ENCODE measurements at regions not wholly inside any gene's neighbourhood (a gene's known extent, or its start where the extent isn't known, plus 50 kb on each side); places are given as distances from the start of the nearest gene placed in this dataset.

DNA sequence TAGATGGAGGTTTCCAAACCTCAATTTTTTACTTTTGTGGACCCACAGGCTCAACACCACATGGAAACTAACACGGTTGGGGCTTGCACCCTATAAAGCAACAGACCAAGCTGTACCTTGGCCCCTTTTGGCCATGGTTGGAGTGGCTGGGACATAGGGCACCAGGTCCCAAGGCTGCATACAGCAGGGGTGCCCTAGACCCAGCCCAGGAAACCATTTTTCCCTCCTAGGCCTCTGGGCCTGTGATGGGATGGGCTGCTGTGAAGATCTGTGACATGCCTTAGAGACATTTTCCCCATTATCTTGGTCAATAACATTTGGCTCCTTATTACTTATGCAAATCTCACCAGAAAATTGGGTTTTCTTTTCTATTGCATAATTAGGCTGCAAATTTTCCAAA lies 337.0 kb upstream of the CADM2 start:
- Histone ChIP-seq H3K4me2 (no peak overlapping the region), H3K27ac (no peak overlapping the region), H3K9me3 (no peaks in the 10 kb centered on the region), H3K4me1 (no peaks in the 10 kb centered on the region), H3K4me3 (no peak overlapping the region)
- DNase-seq (ENCODE audit: low read depth in 1 of 2, low spot score in 1 of 2) (no peak), FAIRE-seq (no peak), ATAC-seq (no peak)
- no peak for TF ChIP-seq CBX2 (IDR thresholded peaks at IDR 0.05; ENCODE audit: borderline replicate concordance, low read depth)
- TF ChIP-seq, protein P1, sequence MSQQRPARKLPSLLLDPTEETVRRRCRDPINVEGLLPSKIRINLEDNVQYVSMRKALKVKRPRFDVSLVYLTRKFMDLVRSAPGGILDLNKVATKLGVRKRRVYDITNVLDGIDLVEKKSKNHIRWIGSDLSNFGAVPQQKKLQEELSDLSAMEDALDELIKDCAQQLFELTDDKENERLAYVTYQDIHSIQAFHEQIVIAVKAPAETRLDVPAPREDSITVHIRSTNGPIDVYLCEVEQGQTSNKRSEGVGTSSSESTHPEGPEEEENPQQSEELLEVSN (IDR thresholded peaks at IDR 0.05; ENCODE audit: borderline replicate concordance, low read depth): no peak
- no peak for TF ChIP-seq FOXS1 (CRISPR knock-in tag; IDR thresholded peaks at IDR 0.05)
- TF ChIP-seq ELK1 (IDR thresholded peaks at IDR 0.05; ENCODE audit: low read depth, low read length): no peak
- TF ChIP-seq EP300 (IDR thresholded peaks at IDR 0.05): no peak
- no peak for TF ChIP-seq ZNF302 (CRISPR knock-in tag; IDR thresholded peaks at IDR 0.05)
- TF ChIP-seq FOSB (CRISPR knock-in tag; IDR thresholded peaks at IDR 0.05): no peak
- no peak for TF ChIP-seq BHLHE40 (IDR thresholded peaks at IDR 0.05; ENCODE audit: low read depth, low read length)
- TF ChIP-seq EHMT2 (IDR thresholded peaks at IDR 0.05; ENCODE audit: low read depth): no peak
- ChIA-PET CTCF (no interaction called here), POLR2A (no interaction called here)
- 18% methylated on average over 1 of the region's 1 CpG for WGBS (ENCODE audit: missing lambda C conversion rate)

- H3K27ac ChIP-seq: no peak overlapping the region
- H3K4me3 ChIP-seq: no peak overlapping the region
- FAIRE-seq: no peak
- no peak for DNase-seq (ENCODE audit: low read depth in 1 of 2, low spot score in 1 of 2)
- H3K9me3 ChIP-seq: no peaks in the 10 kb centered on the region
- H3K4me2 ChIP-seq: no peak overlapping the region
- TF ChIP-seq FOSL2 (IDR thresholded peaks at IDR 0.05): no peak
- TF ChIP-seq FOSL2 (CRISPR knock-in tag; IDR thresholded peaks at IDR 0.05): no peak
- TF ChIP-seq POLR2A (IDR thresholded peaks at IDR 0.05; ENCODE audit: low read length): no peak
- TF ChIP-seq CBX8 (IDR thresholded peaks at IDR 0.05): no peak
- WGBS (ENCODE audit: missing lambda C conversion rate): 17% methylated on average over 1 of the region's 1 CpG
- no peaks in the 10 kb centered on the region for H3K4me1 ChIP-seq
- POLR2A ChIA-PET: no interaction called here
- no peak for ATAC-seq
- CTCF ChIA-PET: no interaction called here
Measured at GRCh38 chr3:84634668-84635067, 324.1 kb upstream of the CADM2 start.

GRCh38 chr3:84637272-84637671 lies 321.5 kb upstream of the CADM2 start:
- 8% methylated on average over 3 of the region's 3 CpGs for WGBS (ENCODE audit: missing lambda C conversion rate)
- CTCF ChIA-PET: no interaction called here
- POLR2A ChIA-PET: no interaction called here
- H3K27ac ChIP-seq: no peak overlapping the region
- H3K4me1 ChIP-seq: no peaks in the 10 kb centered on the region
- ATAC-seq (no peak), DNase-seq (ENCODE audit: low read depth in 1 of 2, low spot score in 1 of 2) (no peak), FAIRE-seq (no peak)
- H3K4me2 ChIP-seq: no peak overlapping the region
- no peak overlapping the region for H3K4me3 ChIP-seq
- TF ChIP-seq ZFP36 (IDR thresholded peaks at IDR 0.05; ENCODE audit: borderline replicate concordance, partially characterized antibody): no peak
- TF ChIP-seq KDM5A (IDR thresholded peaks at IDR 0.05): no peak
- TF ChIP-seq BHLHE40 (IDR thresholded peaks at IDR 0.05; ENCODE audit: low read depth, low read length): no peak
- TF ChIP-seq CBX2 (IDR thresholded peaks at IDR 0.05; ENCODE audit: borderline replicate concordance, low read depth): no peak
- TF ChIP-seq HOXB13 (CRISPR knock-in tag; IDR thresholded peaks at IDR 0.05; ENCODE audit: low read depth): no peak
- no peak for TF ChIP-seq ZNF302 (CRISPR knock-in tag; IDR thresholded peaks at IDR 0.05)
- no peak for TF ChIP-seq CHD2 (IDR thresholded peaks at IDR 0.05; ENCODE audit: low read length, partially characterized antibody)
- no peak for TF ChIP-seq NPAS2 (CRISPR knock-in tag; IDR thresholded peaks at IDR 0.05; ENCODE audit: borderline replicate concordance)
- TF ChIP-seq POLR2A (IDR thresholded peaks at IDR 0.05; ENCODE audit: low read length): no peak
- TF ChIP-seq RARB (CRISPR knock-in tag; IDR thresholded peaks at IDR 0.05): no peak
- no peak for TF ChIP-seq HES2 (IDR thresholded peaks at IDR 0.05)
- TF ChIP-seq EHF (CRISPR knock-in tag; IDR thresholded peaks at IDR 0.05): no peak
- no peak for TF ChIP-seq EP300 (IDR thresholded peaks at IDR 0.05)
- TF ChIP-seq RNF2 (IDR thresholded peaks at IDR 0.05; ENCODE audit: borderline replicate concordance, low read depth): no peak
- no peak for TF ChIP-seq FOSB (CRISPR knock-in tag; IDR thresholded peaks at IDR 0.05)
- H3K9me3 ChIP-seq: no peaks in the 10 kb centered on the region

Data from A549 (cell line).